ENCODE measurements at regions not wholly inside any gene's neighbourhood (a gene's known extent, or its start where the extent isn't known, plus 50 kb on each side); places are given as distances from the start of the nearest gene placed in this dataset.

DNA sequence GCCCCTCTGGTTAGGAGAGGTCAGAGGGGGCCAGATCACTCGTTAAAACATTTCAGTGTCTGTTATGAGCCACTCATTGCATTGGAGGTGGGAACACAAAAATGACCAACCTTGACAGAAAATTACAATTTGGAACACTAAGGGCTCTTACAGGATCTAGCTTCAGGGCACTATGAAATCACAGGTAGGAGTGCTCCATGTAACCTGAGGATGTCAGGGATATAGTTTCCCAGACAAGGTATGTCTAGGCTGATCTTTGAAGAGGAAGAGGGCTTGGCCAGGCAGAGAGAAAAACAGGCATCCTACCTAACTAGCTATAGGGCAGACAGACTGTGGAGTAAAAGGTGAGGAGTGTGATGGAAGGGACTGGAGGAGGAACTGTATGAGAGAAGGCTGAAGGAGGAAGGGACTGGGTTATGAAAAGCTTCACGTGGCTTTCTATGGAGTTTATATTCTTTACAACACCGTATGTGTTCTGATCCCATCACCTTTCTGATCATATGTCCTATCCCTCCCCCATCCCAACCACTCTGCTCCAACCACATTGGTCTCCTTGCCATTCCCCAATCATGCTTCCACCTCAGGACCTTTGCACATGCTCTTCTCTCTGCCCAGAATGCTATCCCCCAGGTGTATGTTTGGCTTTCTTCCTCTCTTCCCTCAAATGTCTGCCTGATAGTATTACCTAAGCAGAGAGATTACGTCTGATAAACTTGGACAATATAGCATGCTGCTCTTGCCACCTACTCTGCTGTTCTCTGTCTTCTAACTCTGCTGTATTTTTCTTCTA is 88.2 kb downstream of the CCR1 start:
- Mint-ChIP-seq H3K36me3 (no peaks in the 10 kb centered on the region), H3K4me1 (peaks cover 16% of the 10 kb centered on the region), H3K9me3 (no peaks in the 10 kb centered on the region), H3K27ac (no peak overlapping the region), H3K27me3 (ENCODE audit: low read depth) (no peaks in the 10 kb centered on the region; the same call in 1 of the 2 replicates), H3K4me3 (no peak overlapping the region)
- TF ChIP-seq, protein P1, sequence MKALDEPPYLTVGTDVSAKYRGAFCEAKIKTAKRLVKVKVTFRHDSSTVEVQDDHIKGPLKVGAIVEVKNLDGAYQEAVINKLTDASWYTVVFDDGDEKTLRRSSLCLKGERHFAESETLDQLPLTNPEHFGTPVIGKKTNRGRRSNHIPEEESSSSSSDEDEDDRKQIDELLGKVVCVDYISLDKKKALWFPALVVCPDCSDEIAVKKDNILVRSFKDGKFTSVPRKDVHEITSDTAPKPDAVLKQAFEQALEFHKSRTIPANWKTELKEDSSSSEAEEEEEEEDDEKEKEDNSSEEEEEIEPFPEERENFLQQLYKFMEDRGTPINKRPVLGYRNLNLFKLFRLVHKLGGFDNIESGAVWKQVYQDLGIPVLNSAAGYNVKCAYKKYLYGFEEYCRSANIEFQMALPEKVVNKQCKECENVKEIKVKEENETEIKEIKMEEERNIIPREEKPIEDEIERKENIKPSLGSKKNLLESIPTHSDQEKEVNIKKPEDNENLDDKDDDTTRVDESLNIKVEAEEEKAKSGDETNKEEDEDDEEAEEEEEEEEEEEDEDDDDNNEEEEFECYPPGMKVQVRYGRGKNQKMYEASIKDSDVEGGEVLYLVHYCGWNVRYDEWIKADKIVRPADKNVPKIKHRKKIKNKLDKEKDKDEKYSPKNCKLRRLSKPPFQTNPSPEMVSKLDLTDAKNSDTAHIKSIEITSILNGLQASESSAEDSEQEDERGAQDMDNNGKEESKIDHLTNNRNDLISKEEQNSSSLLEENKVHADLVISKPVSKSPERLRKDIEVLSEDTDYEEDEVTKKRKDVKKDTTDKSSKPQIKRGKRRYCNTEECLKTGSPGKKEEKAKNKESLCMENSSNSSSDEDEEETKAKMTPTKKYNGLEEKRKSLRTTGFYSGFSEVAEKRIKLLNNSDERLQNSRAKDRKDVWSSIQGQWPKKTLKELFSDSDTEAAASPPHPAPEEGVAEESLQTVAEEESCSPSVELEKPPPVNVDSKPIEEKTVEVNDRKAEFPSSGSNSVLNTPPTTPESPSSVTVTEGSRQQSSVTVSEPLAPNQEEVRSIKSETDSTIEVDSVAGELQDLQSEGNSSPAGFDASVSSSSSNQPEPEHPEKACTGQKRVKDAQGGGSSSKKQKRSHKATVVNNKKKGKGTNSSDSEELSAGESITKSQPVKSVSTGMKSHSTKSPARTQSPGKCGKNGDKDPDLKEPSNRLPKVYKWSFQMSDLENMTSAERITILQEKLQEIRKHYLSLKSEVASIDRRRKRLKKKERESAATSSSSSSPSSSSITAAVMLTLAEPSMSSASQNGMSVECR (CRISPR knock-in tag; IDR thresholded peaks at IDR 0.05; ENCODE audit: borderline replicate concordance) = no peak
- TF ChIP-seq SMAD4 (CRISPR knock-in tag; IDR thresholded peaks at IDR 0.05) (no peak), OVOL2 (CRISPR knock-in tag; IDR thresholded peaks at IDR 0.05; ENCODE audit: borderline replicate concordance) (no peak), NR1H2 (CRISPR knock-in tag; IDR thresholded peaks at IDR 0.05) (no peak), ZNF263 (CRISPR knock-in tag; IDR thresholded peaks at IDR 0.05; ENCODE audit: low read depth) (no peak)
- TF ChIP-seq, protein P2, sequence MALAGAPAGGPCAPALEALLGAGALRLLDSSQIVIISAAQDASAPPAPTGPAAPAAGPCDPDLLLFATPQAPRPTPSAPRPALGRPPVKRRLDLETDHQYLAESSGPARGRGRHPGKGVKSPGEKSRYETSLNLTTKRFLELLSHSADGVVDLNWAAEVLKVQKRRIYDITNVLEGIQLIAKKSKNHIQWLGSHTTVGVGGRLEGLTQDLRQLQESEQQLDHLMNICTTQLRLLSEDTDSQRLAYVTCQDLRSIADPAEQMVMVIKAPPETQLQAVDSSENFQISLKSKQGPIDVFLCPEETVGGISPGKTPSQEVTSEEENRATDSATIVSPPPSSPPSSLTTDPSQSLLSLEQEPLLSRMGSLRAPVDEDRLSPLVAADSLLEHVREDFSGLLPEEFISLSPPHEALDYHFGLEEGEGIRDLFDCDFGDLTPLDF (CRISPR knock-in tag; IDR thresholded peaks at IDR 0.05) = no peak
- CTCF ChIA-PET = no interaction called here
- POLR2A ChIA-PET = no interaction called here
- DNase-seq (ENCODE audit: low spot score) = no peak
- ATAC-seq = no peak

DNA sequence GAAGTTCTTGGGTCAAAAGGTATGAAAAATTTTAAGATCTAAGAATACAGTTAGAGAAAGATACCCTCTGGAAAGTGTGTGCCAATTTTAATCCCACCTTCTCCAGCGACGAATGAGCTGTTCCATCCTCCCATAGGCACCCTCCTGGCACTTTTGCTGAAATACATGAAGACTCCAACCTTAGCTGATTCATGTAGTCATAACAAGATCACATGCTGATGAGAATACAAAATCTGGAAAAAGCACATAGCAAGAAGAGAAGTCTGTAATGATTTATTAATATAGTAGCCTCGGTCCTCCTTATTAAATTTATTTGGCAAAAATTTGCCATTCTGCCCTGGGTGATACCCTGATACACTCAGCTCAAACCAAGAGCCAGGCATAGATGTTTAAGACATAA is 88.9 kb downstream of the CCR1 start:
- POLR2A ChIA-PET = no interaction called here

DNA sequence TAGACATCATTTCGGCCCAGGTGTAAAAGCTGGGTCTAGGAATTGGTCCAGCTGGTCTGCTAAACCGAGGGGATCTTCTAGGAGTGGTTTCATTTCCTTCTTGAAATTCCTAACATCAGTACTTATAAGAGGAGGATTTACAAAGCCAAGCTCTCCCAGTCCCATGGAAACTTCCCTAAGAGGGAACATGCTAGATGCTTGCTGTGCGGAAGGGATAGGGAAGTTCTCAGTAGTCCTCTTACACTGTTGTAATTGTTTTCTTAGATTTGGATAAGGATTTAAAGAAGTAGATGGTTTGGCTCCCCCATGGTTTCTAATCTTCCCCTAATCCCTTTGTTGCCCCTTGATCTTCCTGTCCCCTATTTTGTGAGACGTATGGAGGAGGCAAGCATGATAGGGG is 89.7 kb upstream of the XCR1 start:
- ATAC-seq = no peak
- no peak overlapping the region for H3K4me3 Mint-ChIP-seq
- H3K27ac Mint-ChIP-seq = no peak overlapping the region
- TF ChIP-seq, protein P3, sequence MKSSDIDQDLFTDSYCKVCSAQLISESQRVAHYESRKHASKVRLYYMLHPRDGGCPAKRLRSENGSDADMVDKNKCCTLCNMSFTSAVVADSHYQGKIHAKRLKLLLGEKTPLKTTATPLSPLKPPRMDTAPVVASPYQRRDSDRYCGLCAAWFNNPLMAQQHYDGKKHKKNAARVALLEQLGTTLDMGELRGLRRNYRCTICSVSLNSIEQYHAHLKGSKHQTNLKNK (CRISPR knock-in tag; IDR thresholded peaks at IDR 0.05) = no peak
- TF ChIP-seq, protein P4, sequence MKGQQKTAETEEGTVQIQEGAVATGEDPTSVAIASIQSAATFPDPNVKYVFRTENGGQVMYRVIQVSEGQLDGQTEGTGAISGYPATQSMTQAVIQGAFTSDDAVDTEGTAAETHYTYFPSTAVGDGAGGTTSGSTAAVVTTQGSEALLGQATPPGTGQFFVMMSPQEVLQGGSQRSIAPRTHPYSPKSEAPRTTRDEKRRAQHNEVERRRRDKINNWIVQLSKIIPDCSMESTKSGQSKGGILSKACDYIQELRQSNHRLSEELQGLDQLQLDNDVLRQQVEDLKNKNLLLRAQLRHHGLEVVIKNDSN (CRISPR knock-in tag; IDR thresholded peaks at IDR 0.05) = no peak
- TF ChIP-seq, protein P5, sequence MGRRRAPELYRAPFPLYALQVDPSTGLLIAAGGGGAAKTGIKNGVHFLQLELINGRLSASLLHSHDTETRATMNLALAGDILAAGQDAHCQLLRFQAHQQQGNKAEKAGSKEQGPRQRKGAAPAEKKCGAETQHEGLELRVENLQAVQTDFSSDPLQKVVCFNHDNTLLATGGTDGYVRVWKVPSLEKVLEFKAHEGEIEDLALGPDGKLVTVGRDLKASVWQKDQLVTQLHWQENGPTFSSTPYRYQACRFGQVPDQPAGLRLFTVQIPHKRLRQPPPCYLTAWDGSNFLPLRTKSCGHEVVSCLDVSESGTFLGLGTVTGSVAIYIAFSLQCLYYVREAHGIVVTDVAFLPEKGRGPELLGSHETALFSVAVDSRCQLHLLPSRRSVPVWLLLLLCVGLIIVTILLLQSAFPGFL (CRISPR knock-in tag; IDR thresholded peaks at IDR 0.05; ENCODE audit: borderline replicate concordance) = no peak
- TF ChIP-seq FOXP1 (CRISPR knock-in tag; IDR thresholded peaks at IDR 0.05; ENCODE audit: borderline replicate concordance) = no peak
- ChIA-PET CTCF (no interaction called here), POLR2A (no interaction called here)
- no peaks in the 10 kb centered on the region; the same call in 1 of the 2 replicates for H3K27me3 Mint-ChIP-seq (ENCODE audit: low read depth)
- H3K36me3 Mint-ChIP-seq = no peaks in the 10 kb centered on the region
- peaks cover 21% of the 10 kb centered on the region for H3K4me1 Mint-ChIP-seq
- no peak for DNase-seq (ENCODE audit: low spot score)
- H3K9me3 Mint-ChIP-seq = 0 out of 2 replicates have a peak, but pooled peaks cover 4% of the 10 kb centered on the region

More for the DNA sequence above, 88.9 kb downstream of the CCR1 start:
- CTCF ChIA-PET = no interaction called here
- Mint-ChIP-seq H3K4me3 (no peak overlapping the region), H3K36me3 (no peaks in the 10 kb centered on the region), H3K27me3 (ENCODE audit: low read depth) (no peaks in the 10 kb centered on the region; the same call in 1 of the 2 replicates), H3K4me1 (peaks cover 16% of the 10 kb centered on the region), H3K27ac (no peak overlapping the region), H3K9me3 (no peaks in the 10 kb centered on the region)
- DNase-seq (ENCODE audit: low spot score) (no peak), ATAC-seq (no peak)
- TF ChIP-seq, protein P6, sequence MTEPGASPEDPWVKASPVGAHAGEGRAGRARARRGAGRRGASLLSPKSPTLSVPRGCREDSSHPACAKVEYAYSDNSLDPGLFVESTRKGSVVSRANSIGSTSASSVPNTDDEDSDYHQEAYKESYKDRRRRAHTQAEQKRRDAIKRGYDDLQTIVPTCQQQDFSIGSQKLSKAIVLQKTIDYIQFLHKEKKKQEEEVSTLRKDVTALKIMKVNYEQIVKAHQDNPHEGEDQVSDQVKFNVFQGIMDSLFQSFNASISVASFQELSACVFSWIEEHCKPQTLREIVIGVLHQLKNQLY (CRISPR knock-in tag; IDR thresholded peaks at IDR 0.05) = no peak
- TF ChIP-seq GTF2I (CRISPR knock-in tag; conservative IDR thresholded peaks at IDR 0.05) = no peak
- TF ChIP-seq ZNF219 (CRISPR knock-in tag; IDR thresholded peaks at IDR 0.05; ENCODE audit: borderline replicate concordance) = no peak
- TF ChIP-seq ZNF416 (CRISPR knock-in tag; IDR thresholded peaks at IDR 0.05) = no peak
- TF ChIP-seq FOXP1 (CRISPR knock-in tag; IDR thresholded peaks at IDR 0.05; ENCODE audit: borderline replicate concordance) = no peak
- no peak for TF ChIP-seq ZNF232 (CRISPR knock-in tag; IDR thresholded peaks at IDR 0.05)
- no peak for TF ChIP-seq NFE2L1 (CRISPR knock-in tag; IDR thresholded peaks at IDR 0.05)
